ENCODE measurements at regions not wholly inside any gene's neighbourhood (a gene's known extent, or its start where the extent isn't known, plus 50 kb on each side); places are given as distances from the start of the nearest gene placed in this dataset.

- TF ChIP-seq NR2C2 (CRISPR knock-in tag; IDR thresholded peaks at IDR 0.05; ENCODE audit: borderline replicate concordance) (peak; percentile 49; the same call in 1 of the 2 replicates), ZFP36L1 (CRISPR knock-in tag; IDR thresholded peaks at IDR 0.05) (no peak), CENPX (CRISPR knock-in tag; IDR thresholded peaks at IDR 0.05) (no peak), CREM (IDR thresholded peaks at IDR 0.05) (no peak), CREM (CRISPR knock-in tag; IDR thresholded peaks at IDR 0.05) (no peak), HCFC1 (IDR thresholded peaks at IDR 0.05; ENCODE audit: low read depth, low read length) (no peak), ZNF839 (CRISPR knock-in tag; IDR thresholded peaks at IDR 0.05; ENCODE audit: borderline replicate concordance) (no peak), HNF4G (IDR thresholded peaks at IDR 0.05; ENCODE audit: borderline replicate concordance, low read depth, low read length) (0 out of 2 replicates have a peak, but pooled peaks have one; percentile 47), HNF4G (CRISPR knock-in tag; IDR thresholded peaks at IDR 0.05; ENCODE audit: borderline replicate concordance, low read depth) (no peak), ZNF761 (CRISPR knock-in tag; conservative IDR thresholded peaks at IDR 0.05) (no peak), ZNF777 (CRISPR knock-in tag; IDR thresholded peaks at IDR 0.05) (no peak), RFX1 (IDR thresholded peaks at IDR 0.05) (peak; percentile 60; the same call in 1 of the 2 replicates), FUBP1 (CRISPR knock-in tag; IDR thresholded peaks at IDR 0.05; ENCODE audit: borderline replicate concordance) (no peak), NCOR1 (IDR thresholded peaks at IDR 0.05; ENCODE audit: borderline replicate concordance, low read length) (0 out of 2 replicates have a peak, but pooled peaks have one; percentile 46), ZNF788 (CRISPR knock-in tag; IDR thresholded peaks at IDR 0.05; ENCODE audit: borderline replicate concordance) (no peak), ZNF652 (CRISPR knock-in tag; IDR thresholded peaks at IDR 0.05; ENCODE audit: borderline replicate concordance, low read depth) (peak; percentile 97), ZNF30 (CRISPR knock-in tag; IDR thresholded peaks at IDR 0.05) (no peak), EP300 (IDR thresholded peaks at IDR 0.05; ENCODE audit: low read depth in 2 of 2, low read length in 2 of 2) (no peak), EP300 (CRISPR knock-in tag; IDR thresholded peaks at IDR 0.05; ENCODE audit: borderline replicate concordance) (no peak), RFX3 (CRISPR knock-in tag; IDR thresholded peaks at IDR 0.05) (peak; percentile 70)
Measured at GRCh38 chrX:77014377-77015372, 432.5 kb upstream of the FGF16 start (continued).
